Calu3 (cell line): ENCODE measurements at regions not wholly inside any gene's neighbourhood (a gene's known extent, or its start where the extent isn't known, plus 50 kb on each side); places are given as distances from the start of the nearest gene placed in this dataset.
A peak's percentile ranks its signal among the peaks of the same experiment; 100 is the strongest.

ENCODE experiments used
- BruUV-seq: library from RNA; stranded (reverse); fragments of 400-500 nt; replicated peaks from 2 replicates; lab custom pipeline; 2021; lab: Mats Ljungman, UMichigan
- CTCF ChIA-PET: fragments of 300-600 bp; sonication (Branson Sonifier 250); formaldehyde crosslinking; loops from one replicate; lab custom pipeline; 2022; ENCODE audit warnings: antibody characterized with exemption; lab: Charles Lee
- DNase-seq: peaks from one replicate; pipeline ENCODE4 v3.0.0; 2022
- H3K27ac Mint-ChIP-seq: one replicate; pipeline ENCODE4 v1.8.0; 2022; ENCODE audit warnings: mixed read lengths; ENCODE audit not compliant: unreplicated experiment
- H3K27me3 Mint-ChIP-seq: one replicate; pipeline ENCODE4 v1.8.0; 2022; ENCODE audit warnings: mixed read lengths; ENCODE audit not compliant: unreplicated experiment
- H3K36me3 Mint-ChIP-seq: one replicate; pipeline ENCODE4 v1.8.0; 2022; ENCODE audit warnings: mild to moderate bottlenecking, moderate library complexity, mixed read lengths; ENCODE audit not compliant: insufficient read depth, unreplicated experiment
- H3K4me1 Mint-ChIP-seq: one replicate; pipeline ENCODE4 v1.8.0; 2022; ENCODE audit warnings: mild to moderate bottlenecking, low read depth, mixed read lengths; ENCODE audit not compliant: unreplicated experiment
- H3K4me3 Mint-ChIP-seq: one replicate; pipeline ENCODE4 v1.8.0; 2022; ENCODE audit warnings: mild to moderate bottlenecking, low read depth, moderate library complexity, mixed read lengths; ENCODE audit not compliant: unreplicated experiment
- H3K9me3 Mint-ChIP-seq: one replicate; pipeline ENCODE4 v1.8.0; 2022; ENCODE audit warnings: low read depth, mixed read lengths; ENCODE audit not compliant: unreplicated experiment
- CTCF ChIP-seq: fragments of 200-600 bp; IDR thresholded peaks from one replicate; pipeline ENCODE4 v1.8.0; 2022; ENCODE audit warnings: antibody characterized with exemption; ENCODE audit not compliant: unreplicated experiment
- intact Hi-C: fragments of 100-400 bp; cut with micrococcal nuclease; formaldehyde crosslinking; loops from one replicate; pipeline ENCODE4 v1.10.0; 2022; ENCODE audit not compliant: unreplicated experiment

- BruUV-seq, result no TSS peak
- Mint-ChIP-seq H3K27me3 (no peaks in the 10 kb centered on the region), H3K27ac (peak overlapping the region; percentile 84), H3K36me3 (peaks cover 5% of the 10 kb centered on the region), H3K9me3 (no peaks in the 10 kb centered on the region), H3K4me1 (peaks cover 14% of the 10 kb centered on the region), H3K4me3 (peak overlapping the region; percentile 21)
- peak; percentile 21 for DNase-seq
- no peak for TF ChIP-seq CTCF
- CTCF ChIA-PET, result no interaction called here
- intact Hi-C loops, result loop anchor here (5.0 kb wide), 1 partner anchor 91 kb away; the partner anchor contains the start of gene RAP1B
These were observed 89.3 kb upstream of the RAP1B start for GRCh38 chr12:68521321-68521839.

GRCh38 chr12:68521848-68522502 lies 88.7 kb upstream of the RAP1B start:
- Mint-ChIP-seq H3K9me3 (no peaks in the 10 kb centered on the region), H3K4me3 (peak overlapping the region; percentile 21), H3K27ac (peak overlapping the region; percentile 84), H3K4me1 (peaks cover 14% of the 10 kb centered on the region), H3K36me3 (peaks cover 5% of the 10 kb centered on the region), H3K27me3 (no peaks in the 10 kb centered on the region)
- TF ChIP-seq CTCF, result no peak
- no TSS peak for BruUV-seq
- CTCF ChIA-PET, result no interaction called here
- no peak for DNase-seq
- intact Hi-C loops, result loop anchor here (5.0 kb wide), 1 partner anchor 90 kb away; the partner anchor contains the start of gene RAP1B

- CTCF ChIA-PET, result no interaction called here
- H3K4me3 Mint-ChIP-seq, result no peak overlapping the region
- intact Hi-C loops, result no loop called here
- no peaks in the 10 kb centered on the region for H3K36me3 Mint-ChIP-seq
- no peaks in the 10 kb centered on the region for H3K27me3 Mint-ChIP-seq
- no peaks in the 10 kb centered on the region for H3K9me3 Mint-ChIP-seq
- no peak for DNase-seq
- no peak overlapping the region for H3K27ac Mint-ChIP-seq
- TF ChIP-seq CTCF, result no peak
- no peaks in the 10 kb centered on the region for H3K4me1 Mint-ChIP-seq
- BruUV-seq, result no TSS peak
These were observed 81.2 kb upstream of the RAP1B start for GRCh38 chr12:68529466-68529865.

GRCh38 chr12:68529869-68530268 lies 80.8 kb upstream of the RAP1B start:
- CTCF ChIA-PET, result no interaction called here
- TF ChIP-seq CTCF, result no peak
- Mint-ChIP-seq H3K9me3 (no peaks in the 10 kb centered on the region), H3K4me3 (no peak overlapping the region), H3K27ac (no peak overlapping the region), H3K27me3 (no peaks in the 10 kb centered on the region), H3K36me3 (no peaks in the 10 kb centered on the region), H3K4me1 (no peaks in the 10 kb centered on the region)
- intact Hi-C loops, result no loop called here
- DNase-seq, result no peak
- BruUV-seq, result no TSS peak
